ENCODE measurements at regions not wholly inside any gene's neighbourhood (a gene's known extent, or its start where the extent isn't known, plus 50 kb on each side); places are given as distances from the start of the nearest gene placed in this dataset.

- H3K9ac ChIP-seq, result no peak overlapping the region
- ChIA-PET POLR2A (no interaction called here), CTCF (no interaction called here)
- no peak overlapping the region for H3K4me2 ChIP-seq
- TF ChIP-seq NFIC (IDR thresholded peaks at IDR 0.05; ENCODE audit: borderline replicate concordance), result no peak
- TF ChIP-seq MEF2A (IDR thresholded peaks at IDR 0.05; ENCODE audit: borderline replicate concordance, low read depth), result no peak
- TF ChIP-seq RAD21 (IDR thresholded peaks at IDR 0.05; ENCODE audit: low read length), result no peak
- TF ChIP-seq GABPA (IDR thresholded peaks at IDR 0.05; ENCODE audit: low read depth), result no peak
- no peak for TF ChIP-seq POLR2AphosphoS5 (IDR thresholded peaks at IDR 0.05; ENCODE audit: low read depth, low read length)
- TF ChIP-seq PBX3 (IDR thresholded peaks at IDR 0.05), result no peak
- TF ChIP-seq EP300 (IDR thresholded peaks at IDR 0.05; ENCODE audit: borderline replicate concordance in 1 of 2, low read depth in 1 of 2, low read length in 1 of 2), result no peak
- TF ChIP-seq EZH2phosphoT487 (IDR thresholded peaks at IDR 0.05; ENCODE audit: borderline replicate concordance, low read depth), result no peak
- no peak for TF ChIP-seq FOXJ3 (CRISPR knock-in tag; IDR thresholded peaks at IDR 0.05)
- no peaks in the 10 kb centered on the region for H4K20me1 ChIP-seq (ENCODE audit: insufficient read depth)
- no peaks in the 10 kb centered on the region for H3F3A ChIP-seq (replicated peaks; ENCODE audit: insufficient read depth)
- H3K79me2 ChIP-seq (ENCODE audit: insufficient read depth), result no peaks in the 10 kb centered on the region
- H3K36me3 ChIP-seq (replicated peaks in 1 of 2; ENCODE audit: control insufficient read depth in 1 of 2, insufficient read depth in 2 of 2, low read length in 1 of 2), result no peaks in the 10 kb centered on the region
- H3K9me3 ChIP-seq, result no peaks in the 10 kb centered on the region
- 100% methylated on average over 1 of the region's 1 CpG for WGBS (ENCODE audit: low lambda C conversion rate)
- no peaks in the 10 kb centered on the region for H3K27me3 ChIP-seq (ENCODE audit: insufficient read depth)
- DNase-seq, result no peak
- H2AFZ ChIP-seq (ENCODE audit: low read depth), result no peak overlapping the region
- H3K4me1 ChIP-seq (ENCODE audit: control insufficient read depth in 1 of 2, insufficient read depth in 2 of 2, low read depth in 1 of 2, low read length in 1 of 2), result no peaks in the 10 kb centered on the region
- H3K27ac ChIP-seq (ENCODE audit: low read depth in 2 of 2, low read length in 1 of 2), result no peak overlapping the region
- H3K4me3 ChIP-seq (ENCODE audit: low read depth in 2 of 2, low read length in 1 of 2), result no peak overlapping the region
- H3K9me2 ChIP-seq, result no peaks in the 10 kb centered on the region
Observed at GRCh38 chr5:121319292-121319691, 532.4 kb upstream of the FTMT start.

GRCh38 chr5:121325930-121326329 is 525.8 kb upstream of the FTMT start:
- Histone ChIP-seq H3K9me3 (no peaks in the 10 kb centered on the region), H3K27me3 (ENCODE audit: insufficient read depth) (no peaks in the 10 kb centered on the region), H3K4me1 (ENCODE audit: control insufficient read depth in 1 of 2, insufficient read depth in 2 of 2, low read depth in 1 of 2, low read length in 1 of 2) (no peaks in the 10 kb centered on the region), H2AFZ (ENCODE audit: low read depth) (0 out of 2 replicates have a peak overlapping the region, but pooled peaks have one; percentile 37), H3K79me2 (ENCODE audit: insufficient read depth) (no peaks in the 10 kb centered on the region), H3K4me2 (no peak overlapping the region), H3K4me3 (ENCODE audit: low read depth in 2 of 2, low read length in 1 of 2) (no peak overlapping the region; a peak in 1 of 4 replicates), H3K27ac (ENCODE audit: low read depth in 2 of 2, low read length in 1 of 2) (peak overlapping the region in 1 of 2 experiments; percentile 70; a peak in 2 of 4 replicates), H3K9me2 (no peaks in the 10 kb centered on the region), H3K36me3 (replicated peaks in 1 of 2; ENCODE audit: control insufficient read depth in 1 of 2, insufficient read depth in 2 of 2, low read length in 1 of 2) (no peaks in the 10 kb centered on the region), H3K9ac (no peak overlapping the region), H3F3A (replicated peaks; ENCODE audit: insufficient read depth) (peaks cover 7% of the 10 kb centered on the region), H4K20me1 (ENCODE audit: insufficient read depth) (no peaks in the 10 kb centered on the region)
- no peak for TF ChIP-seq YY1 (IDR thresholded peaks at IDR 0.05; ENCODE audit: low read depth)
- no peak for TF ChIP-seq TCF12 (IDR thresholded peaks at IDR 0.05)
- TF ChIP-seq TEAD4 (IDR thresholded peaks at IDR 0.05; ENCODE audit: borderline replicate concordance, insufficient read depth), result no peak
- no peak for TF ChIP-seq FOXJ3 (CRISPR knock-in tag; IDR thresholded peaks at IDR 0.05)
- TF ChIP-seq USF1 (IDR thresholded peaks at IDR 0.05; ENCODE audit: borderline replicate concordance, low read depth), result no peak
- TF ChIP-seq MEF2A (IDR thresholded peaks at IDR 0.05; ENCODE audit: borderline replicate concordance, low read depth), result no peak
- no peak for TF ChIP-seq FOXM1 (IDR thresholded peaks at IDR 0.05; ENCODE audit: low read depth)
- ChIA-PET POLR2A (no interaction called here), CTCF (no interaction called here)
- no peak for DNase-seq

All from SK-N-SH (cell line).